ENCODE measurements at regions not wholly inside any gene's neighbourhood (a gene's known extent, or its start where the extent isn't known, plus 50 kb on each side); places are given as distances from the start of the nearest gene placed in this dataset.
"Not testable (repeated sequence)": the region's sequence is repeated elsewhere in the genome, so short reads cannot be mapped to it uniquely, and the experiment has no call there.

DNA sequence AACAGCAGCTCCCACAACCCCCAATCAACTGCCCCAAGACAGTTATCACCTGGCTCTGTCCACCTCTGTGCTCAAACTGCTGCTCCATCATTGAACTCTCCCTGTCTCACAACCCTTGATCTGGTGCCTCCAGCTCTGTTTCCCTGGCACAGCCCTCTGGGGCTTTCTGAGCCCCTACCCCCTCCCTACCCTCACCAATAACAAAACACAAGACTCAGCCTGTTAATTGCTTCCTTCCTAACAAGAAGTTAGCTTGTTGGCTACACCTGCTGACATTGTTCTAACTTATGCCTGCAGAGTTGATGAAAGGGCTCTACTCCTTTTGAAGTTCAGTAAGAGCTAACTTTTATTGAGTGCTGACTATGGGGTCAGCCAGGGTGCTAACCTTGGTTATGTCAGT lies 99.4 kb upstream of the FNDC3A start:
- TF ChIP-seq, protein P1, sequence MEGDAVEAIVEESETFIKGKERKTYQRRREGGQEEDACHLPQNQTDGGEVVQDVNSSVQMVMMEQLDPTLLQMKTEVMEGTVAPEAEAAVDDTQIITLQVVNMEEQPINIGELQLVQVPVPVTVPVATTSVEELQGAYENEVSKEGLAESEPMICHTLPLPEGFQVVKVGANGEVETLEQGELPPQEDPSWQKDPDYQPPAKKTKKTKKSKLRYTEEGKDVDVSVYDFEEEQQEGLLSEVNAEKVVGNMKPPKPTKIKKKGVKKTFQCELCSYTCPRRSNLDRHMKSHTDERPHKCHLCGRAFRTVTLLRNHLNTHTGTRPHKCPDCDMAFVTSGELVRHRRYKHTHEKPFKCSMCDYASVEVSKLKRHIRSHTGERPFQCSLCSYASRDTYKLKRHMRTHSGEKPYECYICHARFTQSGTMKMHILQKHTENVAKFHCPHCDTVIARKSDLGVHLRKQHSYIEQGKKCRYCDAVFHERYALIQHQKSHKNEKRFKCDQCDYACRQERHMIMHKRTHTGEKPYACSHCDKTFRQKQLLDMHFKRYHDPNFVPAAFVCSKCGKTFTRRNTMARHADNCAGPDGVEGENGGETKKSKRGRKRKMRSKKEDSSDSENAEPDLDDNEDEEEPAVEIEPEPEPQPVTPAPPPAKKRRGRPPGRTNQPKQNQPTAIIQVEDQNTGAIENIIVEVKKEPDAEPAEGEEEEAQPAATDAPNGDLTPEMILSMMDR (IDR thresholded peaks at IDR 0.05; ENCODE audit: low read depth, low read length) = no peak
- Histone ChIP-seq H3K9me3 (no peaks in the 10 kb centered on the region), H3K4me1 (peaks cover 23% of the 10 kb centered on the region), H3K27me3 (no peaks in the 10 kb centered on the region), H3K4me3 (ENCODE audit: low read depth, low read length) (no peak overlapping the region), H3K36me3 (no peaks in the 10 kb centered on the region)
- DNase-seq = no peak

DNA sequence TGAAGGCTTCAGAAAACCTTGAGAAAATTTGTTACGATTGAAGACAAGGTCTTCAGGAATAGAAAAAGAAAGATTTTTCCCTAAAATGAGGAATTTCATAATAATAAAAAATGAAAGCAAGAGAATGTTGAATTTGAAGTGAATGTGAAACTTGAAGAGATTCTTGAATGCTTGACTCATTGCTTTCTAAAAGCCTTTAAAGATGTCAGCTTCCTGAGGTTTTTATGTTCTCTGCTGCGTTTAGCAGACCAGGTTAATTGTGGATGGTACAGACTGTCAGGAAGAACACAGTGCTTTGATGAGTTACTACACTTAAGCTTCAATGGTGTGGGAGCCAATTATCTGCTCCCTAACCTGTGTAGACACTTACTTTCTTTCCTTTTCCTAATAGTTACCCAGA lies 96.3 kb upstream of the FNDC3A start:
- TF ChIP-seq, protein P1 (IDR thresholded peaks at IDR 0.05; ENCODE audit: low read depth, low read length) = no peak
- Histone ChIP-seq H3K27me3 (no peaks in the 10 kb centered on the region), H3K36me3 (no peaks in the 10 kb centered on the region), H3K4me3 (ENCODE audit: low read depth, low read length) (no peak overlapping the region), H3K4me1 (peaks cover 11% of the 10 kb centered on the region), H3K9me3 (no peaks in the 10 kb centered on the region)
- DNase-seq = no peak

DNA sequence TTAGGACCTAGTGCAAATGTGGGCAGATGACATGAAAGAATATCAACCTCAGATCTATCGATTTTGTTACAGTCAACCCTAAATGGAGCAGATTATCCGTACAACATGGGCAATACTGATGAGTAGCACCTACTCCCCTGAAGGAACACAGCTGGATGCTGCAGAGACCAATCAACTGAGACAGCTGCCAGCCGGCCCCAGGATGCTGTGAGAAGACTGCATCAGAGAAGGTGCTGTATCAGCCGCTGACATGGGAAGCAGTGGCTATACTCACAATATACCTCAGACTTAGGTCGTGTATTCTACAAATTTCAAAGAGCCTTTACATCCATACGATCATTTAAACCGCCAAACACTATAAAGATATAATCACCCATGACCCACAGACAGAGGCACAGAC lies 95.9 kb upstream of the FNDC3A start:
- no peak for DNase-seq
- H3K9me3 ChIP-seq = no peaks in the 10 kb centered on the region
- H3K27me3 ChIP-seq = no peaks in the 10 kb centered on the region
- H3K4me1 ChIP-seq = peaks cover 9% of the 10 kb centered on the region; the same call in 1 of the 2 replicates
- no peaks in the 10 kb centered on the region for H3K36me3 ChIP-seq
- TF ChIP-seq, protein P1 (IDR thresholded peaks at IDR 0.05; ENCODE audit: low read depth, low read length) = no peak
- H3K4me3 ChIP-seq (ENCODE audit: low read depth, low read length) = no peak overlapping the region

- H3K4me3 ChIP-seq (ENCODE audit: low read depth, low read length); H3K36me3 ChIP-seq; DNase-seq; H3K9me3 ChIP-seq; H3K27me3 ChIP-seq; H3K4me1 ChIP-seq: not testable (repeated sequence)
Measured at GRCh38 chr13:48883786-48884185, 91.9 kb upstream of the FNDC3A start.

DNA sequence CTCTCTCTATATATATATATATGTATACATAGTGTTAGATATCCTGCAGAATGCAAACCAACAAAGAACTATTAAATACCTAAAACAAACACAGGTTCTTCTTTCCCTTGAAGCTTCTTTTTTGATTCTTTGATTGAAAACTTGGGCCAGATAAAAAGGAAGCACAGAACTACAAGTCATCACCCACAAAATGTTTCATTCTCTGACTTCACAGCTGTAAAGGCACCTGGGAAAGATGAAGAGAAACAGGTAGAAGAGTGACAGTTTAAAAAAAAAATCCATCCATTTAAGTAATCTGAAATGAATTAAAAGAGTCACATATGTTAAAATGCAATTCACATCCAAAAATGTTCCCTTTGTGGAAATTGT lies 90.7 kb upstream of the FNDC3A start:
- Histone ChIP-seq H3K27me3 (no peaks in the 10 kb centered on the region), H3K4me1 (no peaks in the 10 kb centered on the region), H3K36me3 (no peaks in the 10 kb centered on the region), H3K9me3 (no peaks in the 10 kb centered on the region), H3K4me3 (ENCODE audit: low read depth, low read length) (no peak overlapping the region)
- TF ChIP-seq, protein P1 (IDR thresholded peaks at IDR 0.05; ENCODE audit: low read depth, low read length) = no peak
- DNase-seq = no peak

DNA sequence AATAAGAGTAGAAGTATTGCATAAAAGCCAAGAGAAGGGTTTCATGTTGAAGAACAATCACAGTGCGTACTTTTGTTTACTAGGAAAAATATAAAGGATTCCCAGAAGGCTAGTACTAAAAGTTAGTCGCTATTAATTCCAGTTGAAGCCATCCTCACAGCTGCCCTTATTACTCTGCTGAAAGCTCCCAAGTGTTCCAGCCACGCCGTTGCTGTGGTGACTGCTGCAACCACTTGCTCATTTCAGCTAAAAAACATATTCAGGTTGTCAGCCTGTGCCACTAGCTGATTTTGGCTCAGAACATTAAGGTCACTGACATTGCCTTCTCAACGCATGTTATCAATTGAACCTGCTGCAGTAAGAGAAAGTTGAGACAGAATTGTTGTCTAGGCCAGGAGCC lies 87.1 kb upstream of the FNDC3A start:
- DNase-seq = no peak
- no peaks in the 10 kb centered on the region for H3K36me3 ChIP-seq
- no peak overlapping the region for H3K4me3 ChIP-seq (ENCODE audit: low read depth, low read length)
- no peaks in the 10 kb centered on the region for H3K27me3 ChIP-seq
- TF ChIP-seq, protein P1 (IDR thresholded peaks at IDR 0.05; ENCODE audit: low read depth, low read length) = no peak
- no peaks in the 10 kb centered on the region for H3K9me3 ChIP-seq
- peaks cover 19% of the 10 kb centered on the region for H3K4me1 ChIP-seq

DNA sequence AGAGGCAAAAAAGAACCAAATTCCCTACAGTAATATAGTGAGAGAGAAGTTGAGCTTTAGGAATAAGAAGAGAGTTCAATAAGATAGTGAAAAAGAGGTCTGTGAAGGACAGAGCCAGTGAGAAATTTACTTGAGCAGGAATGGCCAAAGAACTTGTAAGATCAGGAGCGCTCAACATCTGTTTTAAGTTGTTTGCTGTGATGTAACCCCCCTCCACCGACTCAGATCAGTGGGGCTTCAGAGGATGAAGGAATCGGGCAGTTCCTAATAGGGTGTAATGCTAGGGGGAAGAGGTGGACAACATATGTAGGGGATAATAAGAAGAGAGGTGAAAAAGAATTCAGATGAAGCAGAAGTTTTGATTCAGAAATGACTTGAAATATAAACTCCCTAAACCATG lies 85.3 kb upstream of the FNDC3A start:
- Histone ChIP-seq H3K4me1 (peaks cover 19% of the 10 kb centered on the region), H3K36me3 (no peaks in the 10 kb centered on the region)
- TF ChIP-seq, protein P1 (IDR thresholded peaks at IDR 0.05; ENCODE audit: low read depth, low read length) = no peak

More for the DNA sequence above, 85.3 kb upstream of the FNDC3A start:
- H3K4me3 ChIP-seq (ENCODE audit: low read depth, low read length) = no peak overlapping the region
- H3K27me3 ChIP-seq = no peaks in the 10 kb centered on the region
- H3K9me3 ChIP-seq = no peaks in the 10 kb centered on the region
- no peak for DNase-seq
